ENCODE measurements at regions not wholly inside any gene's neighbourhood (a gene's known extent, or its start where the extent isn't known, plus 50 kb on each side); places are given as distances from the start of the nearest gene placed in this dataset.

DNA sequence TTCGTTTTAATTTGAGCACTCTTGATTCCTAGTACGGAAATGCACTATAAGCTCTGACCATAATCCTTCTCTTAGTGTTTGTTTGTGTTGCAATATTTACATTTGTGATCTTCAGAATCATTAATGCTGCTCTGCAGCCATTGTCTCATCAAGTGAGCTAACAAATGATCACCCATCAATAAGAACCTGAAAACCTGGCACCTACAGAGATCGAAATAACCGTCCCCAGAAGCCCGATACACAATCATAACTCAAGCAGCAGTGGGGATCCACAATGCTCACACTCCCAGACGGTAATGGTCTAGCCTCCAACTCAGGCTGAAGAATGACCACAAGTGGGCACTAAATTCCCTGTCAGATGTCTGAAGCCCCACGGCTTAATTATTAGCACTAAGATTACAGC is 156.0 kb upstream of the NFE2L3 start:
- no peak for TF ChIP-seq POLR2A (IDR thresholded peaks at IDR 0.05)
- TF ChIP-seq, protein P1, sequence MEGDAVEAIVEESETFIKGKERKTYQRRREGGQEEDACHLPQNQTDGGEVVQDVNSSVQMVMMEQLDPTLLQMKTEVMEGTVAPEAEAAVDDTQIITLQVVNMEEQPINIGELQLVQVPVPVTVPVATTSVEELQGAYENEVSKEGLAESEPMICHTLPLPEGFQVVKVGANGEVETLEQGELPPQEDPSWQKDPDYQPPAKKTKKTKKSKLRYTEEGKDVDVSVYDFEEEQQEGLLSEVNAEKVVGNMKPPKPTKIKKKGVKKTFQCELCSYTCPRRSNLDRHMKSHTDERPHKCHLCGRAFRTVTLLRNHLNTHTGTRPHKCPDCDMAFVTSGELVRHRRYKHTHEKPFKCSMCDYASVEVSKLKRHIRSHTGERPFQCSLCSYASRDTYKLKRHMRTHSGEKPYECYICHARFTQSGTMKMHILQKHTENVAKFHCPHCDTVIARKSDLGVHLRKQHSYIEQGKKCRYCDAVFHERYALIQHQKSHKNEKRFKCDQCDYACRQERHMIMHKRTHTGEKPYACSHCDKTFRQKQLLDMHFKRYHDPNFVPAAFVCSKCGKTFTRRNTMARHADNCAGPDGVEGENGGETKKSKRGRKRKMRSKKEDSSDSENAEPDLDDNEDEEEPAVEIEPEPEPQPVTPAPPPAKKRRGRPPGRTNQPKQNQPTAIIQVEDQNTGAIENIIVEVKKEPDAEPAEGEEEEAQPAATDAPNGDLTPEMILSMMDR (IDR thresholded peaks at IDR 0.05 in 4 of 5, conservative IDR thresholded peaks at IDR 0.05 in 1 of 5) = no peak
- Histone ChIP-seq H3K36me3 (no peaks in the 10 kb centered on the region), H3K27ac (no peak overlapping the region), H3K9me3 (no peaks in the 10 kb centered on the region), H3K27me3 (no peaks in the 10 kb centered on the region), H3K4me1 (no peaks in the 10 kb centered on the region), H3K4me3 (no peak overlapping the region)
- ATAC-seq (no peak), DNase-seq (no peak)
- intact Hi-C loops (cut with DNase I; ENCODE audit: low total_unique reads) = no loop called here
- in situ Hi-C loops (cut with MboI; ENCODE audit: low sequenced_read_pairs in 4 of 4) = no loop called here

DNA sequence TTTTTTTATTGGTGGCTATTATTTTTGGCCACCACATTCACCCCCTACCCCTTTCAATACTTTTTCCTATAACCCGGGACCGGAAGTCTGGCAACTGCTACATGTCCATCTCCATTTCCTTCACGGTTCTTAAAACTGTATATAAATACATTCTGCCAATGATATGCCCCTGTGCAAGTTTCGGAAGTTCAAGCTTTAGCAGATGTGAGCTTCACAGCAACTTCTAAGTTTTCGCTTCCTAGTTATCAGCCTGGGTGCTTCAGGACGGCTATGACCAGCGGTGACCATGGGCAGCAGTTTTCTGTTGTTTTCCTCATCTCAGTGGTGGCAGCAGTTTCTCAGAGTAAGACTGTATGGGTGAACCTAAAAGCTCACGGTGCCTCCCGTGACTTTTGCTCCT is 153.5 kb upstream of the NFE2L3 start:
- H3K4me3 ChIP-seq = no peak overlapping the region
- intact Hi-C loops (cut with DNase I; ENCODE audit: low total_unique reads) (no loop called here), in situ Hi-C loops (cut with MboI; ENCODE audit: low sequenced_read_pairs in 4 of 4) (no loop called here)
- ATAC-seq = no peak
- H3K27me3 ChIP-seq = peaks cover 0 to 2% (median 0%) of the 10 kb centered on the region in 3 donors
- DNase-seq = no peak
- H3K9me3 ChIP-seq = no peaks in the 10 kb centered on the region
- H3K36me3 ChIP-seq = no peaks in the 10 kb centered on the region
- H3K27ac ChIP-seq = no peak overlapping the region
- TF ChIP-seq, protein P1 (IDR thresholded peaks at IDR 0.05 in 4 of 5, conservative IDR thresholded peaks at IDR 0.05 in 1 of 5) = no peak
- TF ChIP-seq POLR2A (IDR thresholded peaks at IDR 0.05) = no peak
- H3K4me1 ChIP-seq = no peaks in the 10 kb centered on the region

DNA sequence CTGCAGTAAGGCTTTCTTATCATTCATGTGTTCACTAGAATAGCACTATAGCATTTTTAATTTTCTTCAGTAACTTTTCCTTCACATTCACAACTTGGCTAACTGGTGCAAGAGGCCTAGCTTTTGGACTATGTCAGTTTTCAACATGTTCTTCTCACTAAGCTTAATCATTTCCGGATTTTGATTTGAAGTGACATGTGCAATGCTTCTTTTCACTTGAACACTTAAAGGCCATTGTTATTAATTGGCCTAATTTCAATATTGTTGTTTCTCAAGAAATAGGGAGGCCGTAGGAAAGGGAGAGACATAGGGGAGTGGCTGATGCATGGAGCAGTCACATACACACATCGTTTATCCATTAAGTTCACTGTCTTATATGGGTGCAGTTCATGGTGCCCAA is 151.2 kb upstream of the NFE2L3 start:
- Histone ChIP-seq H3K36me3 (no peaks in the 10 kb centered on the region), H3K27me3 (peaks cover 0 to 2% (median 0%) of the 10 kb centered on the region in 3 donors), H3K4me1 (no peaks in the 10 kb centered on the region), H3K4me3 (no peak overlapping the region), H3K27ac (no peak overlapping the region), H3K9me3 (no peaks in the 10 kb centered on the region)
- in situ Hi-C loops (cut with MboI; ENCODE audit: low sequenced_read_pairs in 4 of 4) = no loop called here
- ATAC-seq (no peak), DNase-seq (no peak)
- no peak for TF ChIP-seq POLR2A (IDR thresholded peaks at IDR 0.05)
- TF ChIP-seq, protein P1 (IDR thresholded peaks at IDR 0.05 in 4 of 5, conservative IDR thresholded peaks at IDR 0.05 in 1 of 5) = no peak
- intact Hi-C loops (cut with DNase I; ENCODE audit: low total_unique reads) = no loop called here

DNA sequence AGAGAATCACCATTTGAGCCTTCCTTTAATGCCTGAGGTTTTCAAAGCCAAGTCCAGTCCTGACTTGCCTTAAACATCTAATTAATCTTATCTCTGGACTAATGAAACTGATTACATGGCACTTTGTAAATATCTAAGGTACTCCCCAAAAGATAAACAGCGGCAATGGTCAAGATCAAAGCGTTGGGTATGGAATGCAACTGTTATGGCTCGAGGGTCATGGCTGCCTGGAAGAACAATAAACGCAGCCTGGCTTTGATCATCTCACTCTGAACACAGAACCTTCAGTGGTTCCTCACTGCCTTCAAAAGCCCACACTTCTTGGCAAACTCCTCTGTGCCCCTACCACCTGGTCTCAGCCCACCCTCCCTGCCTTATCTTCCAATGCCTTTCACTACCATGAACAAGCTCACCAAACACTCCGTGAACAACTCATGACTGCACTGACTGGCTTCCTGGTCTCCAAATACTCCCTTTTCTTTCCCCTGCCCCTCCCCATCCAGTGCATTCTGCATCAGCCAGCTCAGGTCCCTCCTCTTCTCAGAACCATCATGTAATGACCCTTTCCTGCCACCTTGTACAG is 150.2 kb upstream of the NFE2L3 start:
- intact Hi-C loops (cut with DNase I; ENCODE audit: low total_unique reads) = no loop called here
- in situ Hi-C loops (cut with MboI; ENCODE audit: low sequenced_read_pairs in 4 of 4) = no loop called here
- Histone ChIP-seq H3K4me1 (no peaks in the 10 kb centered on the region), H3K36me3 (no peaks in the 10 kb centered on the region), H3K27ac (no peak overlapping the region), H3K27me3 (peaks cover 0 to 2% (median 0%) of the 10 kb centered on the region in 3 donors), H3K4me3 (no peak overlapping the region), H3K9me3 (no peaks in the 10 kb centered on the region)
- ATAC-seq (no peak), DNase-seq (no peak)
- TF ChIP-seq POLR2A (IDR thresholded peaks at IDR 0.05) = no peak
- TF ChIP-seq, protein P1 (IDR thresholded peaks at IDR 0.05 in 4 of 5, conservative IDR thresholded peaks at IDR 0.05 in 1 of 5) = no peak

All from gastrocnemius medialis (tissue), 4 donors.